ENCODE measurements at regions not wholly inside any gene's neighbourhood (a gene's known extent, or its start where the extent isn't known, plus 50 kb on each side); places are given as distances from the start of the nearest gene placed in this dataset.

DNA sequence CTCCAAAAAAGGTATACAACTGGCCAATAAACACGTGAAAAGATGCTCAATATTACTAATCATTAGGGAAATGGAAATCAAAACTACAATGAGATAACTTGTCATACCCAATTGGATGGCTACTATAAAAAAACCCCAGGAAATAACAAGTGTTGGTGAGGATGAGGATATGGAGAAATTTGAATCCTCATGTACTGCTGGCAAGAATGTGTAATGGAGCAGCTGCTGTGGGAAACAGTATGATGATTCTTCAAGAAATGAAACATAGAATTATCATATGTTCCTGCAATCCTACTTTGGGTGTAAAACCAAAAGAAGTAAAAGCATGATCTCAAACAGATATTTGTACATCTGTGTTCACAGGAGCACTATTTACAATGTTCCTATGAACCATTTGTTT is 67.4 kb downstream of the RPLP1 start:
- TF ChIP-seq, protein P1, sequence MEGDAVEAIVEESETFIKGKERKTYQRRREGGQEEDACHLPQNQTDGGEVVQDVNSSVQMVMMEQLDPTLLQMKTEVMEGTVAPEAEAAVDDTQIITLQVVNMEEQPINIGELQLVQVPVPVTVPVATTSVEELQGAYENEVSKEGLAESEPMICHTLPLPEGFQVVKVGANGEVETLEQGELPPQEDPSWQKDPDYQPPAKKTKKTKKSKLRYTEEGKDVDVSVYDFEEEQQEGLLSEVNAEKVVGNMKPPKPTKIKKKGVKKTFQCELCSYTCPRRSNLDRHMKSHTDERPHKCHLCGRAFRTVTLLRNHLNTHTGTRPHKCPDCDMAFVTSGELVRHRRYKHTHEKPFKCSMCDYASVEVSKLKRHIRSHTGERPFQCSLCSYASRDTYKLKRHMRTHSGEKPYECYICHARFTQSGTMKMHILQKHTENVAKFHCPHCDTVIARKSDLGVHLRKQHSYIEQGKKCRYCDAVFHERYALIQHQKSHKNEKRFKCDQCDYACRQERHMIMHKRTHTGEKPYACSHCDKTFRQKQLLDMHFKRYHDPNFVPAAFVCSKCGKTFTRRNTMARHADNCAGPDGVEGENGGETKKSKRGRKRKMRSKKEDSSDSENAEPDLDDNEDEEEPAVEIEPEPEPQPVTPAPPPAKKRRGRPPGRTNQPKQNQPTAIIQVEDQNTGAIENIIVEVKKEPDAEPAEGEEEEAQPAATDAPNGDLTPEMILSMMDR (conservative IDR thresholded peaks at IDR 0.05 in 1 of 2, IDR thresholded peaks at IDR 0.05 in 1 of 2; ENCODE audit: low read depth in 1 of 2, low read length in 2 of 2): no peak
- TF ChIP-seq EZH2 (IDR thresholded peaks at IDR 0.05; ENCODE audit: low read length, missing control alignments): no peak
